ENCODE measurements at regions not wholly inside any gene's neighbourhood (a gene's known extent, or its start where the extent isn't known, plus 50 kb on each side); places are given as distances from the start of the nearest gene placed in this dataset.
"Not testable (repeated sequence)": the region's sequence is repeated elsewhere in the genome, so short reads cannot be mapped to it uniquely, and the experiment has no call there.

- Histone ChIP-seq H3K9me3 (no peaks in the 10 kb centered on the region), H3K4me3 (no peak overlapping the region), H3K36me3 (no peaks in the 10 kb centered on the region), H3K27me3 (no peaks in the 10 kb centered on the region)
- no peak for DNase-seq
Observed at GRCh38 chr2:187715590-187715989, 161.4 kb upstream of the TFPI start.

- DNase-seq, result no peak
- no peaks in the 10 kb centered on the region for H3K36me3 ChIP-seq
- 0 out of 2 replicates have a peak, but pooled peaks cover under 1% of the 10 kb centered on the region for H3K9me3 ChIP-seq
- no peak overlapping the region for H3K4me3 ChIP-seq
- no peaks in the 10 kb centered on the region for H3K27me3 ChIP-seq
Observed at GRCh38 chr2:187716301-187716700, 162.1 kb upstream of the TFPI start.

- Histone ChIP-seq H3K36me3 (no peaks in the 10 kb centered on the region), H3K27me3 (no peaks in the 10 kb centered on the region), H3K9me3 (0 out of 2 replicates have a peak, but pooled peaks cover 2% of the 10 kb centered on the region), H3K4me3 (no peak overlapping the region)
- no peak for DNase-seq
Observed at GRCh38 chr2:187718092-187718491, 163.9 kb upstream of the TFPI start.

GRCh38 chr2:187719510-187719909 lies 165.3 kb upstream of the TFPI start:
- Histone ChIP-seq H3K4me3 (no peak overlapping the region), H3K9me3 (0 out of 2 replicates have a peak, but pooled peaks cover 4% of the 10 kb centered on the region), H3K27me3 (no peaks in the 10 kb centered on the region), H3K36me3 (no peaks in the 10 kb centered on the region)
- no peak for DNase-seq

- Histone ChIP-seq H3K27me3 (no peaks in the 10 kb centered on the region), H3K4me3 (no peak overlapping the region), H3K36me3 (no peaks in the 10 kb centered on the region), H3K9me3 (no peaks in the 10 kb centered on the region)
- no peak for DNase-seq
Observed at GRCh38 chr2:187748958-187749357, 194.7 kb upstream of the TFPI start.

- H3K27me3 ChIP-seq, result no peaks in the 10 kb centered on the region
- no peaks in the 10 kb centered on the region for H3K36me3 ChIP-seq
- no peak overlapping the region for H3K4me3 ChIP-seq
- no peaks in the 10 kb centered on the region for H3K9me3 ChIP-seq
- DNase-seq, result no peak
Observed at GRCh38 chr2:187749804-187750431, 195.7 kb upstream of the TFPI start.

GRCh38 chr2:187768995-187769394 lies 214.8 kb upstream of the TFPI start:
- no peaks in the 10 kb centered on the region for H3K9me3 ChIP-seq
- no peak for DNase-seq
- H3K4me3 ChIP-seq, result no peak overlapping the region
- H3K36me3 ChIP-seq, result no peaks in the 10 kb centered on the region
- H3K27me3 ChIP-seq, result no peaks in the 10 kb centered on the region

GRCh38 chr2:187769437-187769836 lies 215.2 kb upstream of the TFPI start:
- Histone ChIP-seq H3K9me3 (no peaks in the 10 kb centered on the region), H3K36me3 (no peaks in the 10 kb centered on the region), H3K27me3 (no peaks in the 10 kb centered on the region), H3K4me3 (no peak overlapping the region)
- no peak for DNase-seq

- Histone ChIP-seq H3K36me3 (no peaks in the 10 kb centered on the region), H3K9me3 (no peaks in the 10 kb centered on the region)
Observed at GRCh38 chr2:187774551-187775071, 220.4 kb upstream of the TFPI start.

GRCh38 chr2:187775196-187775595 lies 221.0 kb upstream of the TFPI start:
- no peaks in the 10 kb centered on the region for H3K9me3 ChIP-seq
- no peak for DNase-seq
- H3K4me3 ChIP-seq, result no peak overlapping the region
- H3K27me3 ChIP-seq, result no peaks in the 10 kb centered on the region
- H3K36me3 ChIP-seq, result no peaks in the 10 kb centered on the region

More at GRCh38 chr2:187774551-187775071, 220.4 kb upstream of the TFPI start:
- H3K4me3 ChIP-seq, result no peak overlapping the region
- no peaks in the 10 kb centered on the region for H3K27me3 ChIP-seq
- no peak for DNase-seq

- H3K9me3 ChIP-seq, result no peaks in the 10 kb centered on the region
- H3K36me3 ChIP-seq, result no peaks in the 10 kb centered on the region
- no peaks in the 10 kb centered on the region for H3K27me3 ChIP-seq
- H3K4me3 ChIP-seq, result no peak overlapping the region
- DNase-seq, result no peak
Observed at GRCh38 chr2:187775651-187776050, 221.4 kb upstream of the TFPI start.

- no peak overlapping the region for H3K4me3 ChIP-seq
- no peaks in the 10 kb centered on the region for H3K27me3 ChIP-seq
- no peaks in the 10 kb centered on the region for H3K36me3 ChIP-seq
- no peak for DNase-seq
- no peaks in the 10 kb centered on the region for H3K9me3 ChIP-seq
Observed at GRCh38 chr2:187782301-187782700, 228.1 kb upstream of the TFPI start.

GRCh38 chr2:187783446-187783845 lies 229.2 kb upstream of the TFPI start:
- no peak for DNase-seq
- H3K36me3 ChIP-seq, result no peaks in the 10 kb centered on the region

GRCh38 chr2:187784138-187784537 lies 229.9 kb upstream of the TFPI start:
- DNase-seq, H3K27me3 ChIP-seq, H3K9me3 ChIP-seq, H3K4me3 ChIP-seq, H3K36me3 ChIP-seq: not testable (repeated sequence)

More at GRCh38 chr2:187783446-187783845, 229.2 kb upstream of the TFPI start:
- H3K9me3 ChIP-seq, result no peaks in the 10 kb centered on the region
- H3K4me3 ChIP-seq, result no peak overlapping the region
- H3K27me3 ChIP-seq, result no peaks in the 10 kb centered on the region

- Histone ChIP-seq H3K27me3 (no peaks in the 10 kb centered on the region), H3K36me3 (no peaks in the 10 kb centered on the region), H3K9me3 (no peaks in the 10 kb centered on the region), H3K4me3 (no peak overlapping the region)
- no peak for DNase-seq
Observed at GRCh38 chr2:187799601-187800000, 245.4 kb upstream of the TFPI start.

- no peaks in the 10 kb centered on the region for H3K36me3 ChIP-seq
- no peak overlapping the region for H3K4me3 ChIP-seq
- DNase-seq, result no peak
- no peaks in the 10 kb centered on the region for H3K9me3 ChIP-seq
- H3K27me3 ChIP-seq, result no peaks in the 10 kb centered on the region
Observed at GRCh38 chr2:187803816-187804215, 249.6 kb upstream of the TFPI start.

GRCh38 chr2:187815113-187815512 lies 260.9 kb upstream of the TFPI start:
- Histone ChIP-seq H3K4me3 (no peak overlapping the region), H3K9me3 (no peaks in the 10 kb centered on the region), H3K36me3 (no peaks in the 10 kb centered on the region), H3K27me3 (no peaks in the 10 kb centered on the region)
- DNase-seq, result no peak

- H3K9me3 ChIP-seq, result no peaks in the 10 kb centered on the region
- H3K36me3 ChIP-seq, result no peaks in the 10 kb centered on the region
- no peak overlapping the region for H3K4me3 ChIP-seq
- DNase-seq, result no peak
- no peaks in the 10 kb centered on the region for H3K27me3 ChIP-seq
Observed at GRCh38 chr2:187819624-187820023, 265.4 kb upstream of the TFPI start.

Measured in MG63 (cell line).